Neural cell (in vitro differentiated cells): ENCODE measurements at regions not wholly inside any gene's neighbourhood (a gene's known extent, or its start where the extent isn't known, plus 50 kb on each side); places are given as distances from the start of the nearest gene placed in this dataset.
"Not testable (repeated sequence)": the region's sequence is repeated elsewhere in the genome, so short reads cannot be mapped to it uniquely, and the experiment has no call there.

ENCODE experiments used
- H2AFZ ChIP-seq: fragments of 200-600, 300-800 bp; sonication (generic), shearing (Covaris generic); 2 replicates; pipeline ENCODE4 v1.6.0; 2014; ENCODE audit warnings: low read depth, mild to moderate bottlenecking, antibody characterized with exemption, low read length, moderate library complexity
- H3F3A ChIP-seq: fragments of 200-600 bp; shearing (Covaris generic); 2 replicates; pipeline ENCODE4 v1.6.1; 2016; ENCODE audit warnings: mild to moderate bottlenecking, moderate library complexity, mixed read lengths, antibody characterized with exemption, low read length; ENCODE audit not compliant: insufficient read depth, poor library complexity, severe bottlenecking
- H3K27ac ChIP-seq: fragments of 200-600, 300-800 bp; sonication (generic), shearing (Covaris generic); 2 replicates; pipeline ENCODE4 v1.5.1; 2014; ENCODE audit warnings: mild to moderate bottlenecking, low read length, moderate library complexity
- H3K27me3 ChIP-seq: fragments of 300-800, 200-600 bp; sonication (generic), shearing (Covaris generic); 2 replicates; pipeline ENCODE4 v1.6.0; 2014; ENCODE audit warnings: mild to moderate bottlenecking, low read depth, low read length, moderate library complexity; ENCODE audit not compliant: insufficient read depth
- H3K36me3 ChIP-seq: fragments of 300-800, 200-600 bp; sonication (generic), shearing (Covaris generic); 2 replicates; pipeline ENCODE4 v1.5.1; 2014; ENCODE audit warnings: mild to moderate bottlenecking, antibody characterized with exemption, low read length, moderate library complexity; ENCODE audit not compliant: insufficient read depth
- H3K4me2 ChIP-seq: fragments of 300-800, 200-600 bp; sonication (generic), shearing (Covaris generic); 2 replicates; pipeline ENCODE4 v1.6.0; 2014; ENCODE audit warnings: mild to moderate bottlenecking, low read length
- H3K4me3 ChIP-seq: fragments of 300-800, 200-600 bp; sonication (generic), shearing (Covaris generic); 2 replicates; pipeline ENCODE4 v1.5.1; 2014; ENCODE audit warnings: mild to moderate bottlenecking, low read length, moderate library complexity
- H3K79me2 ChIP-seq: fragments of 200-600 bp; shearing (Covaris generic); replicated peaks from 2 replicates; pipeline ENCODE4 v1.6.0; 2014; ENCODE audit warnings: mild to moderate bottlenecking, low read length, moderate library complexity; ENCODE audit not compliant: insufficient read depth
- H3K9ac ChIP-seq: fragments of 300-800, 200-600 bp; sonication (generic), shearing (Covaris generic); 2 replicates; pipeline ENCODE4 v1.6.1; 2016; ENCODE audit warnings: mild to moderate bottlenecking, low read length, mixed read lengths
- H3K9me2 ChIP-seq: fragments of 200-600 bp; shearing (Covaris generic); 2 replicates; pipeline ENCODE4 v1.6.1; 2016; ENCODE audit warnings: mild to moderate bottlenecking, low read length, mixed read lengths; ENCODE audit not compliant: insufficient read depth
- H3K9me3 ChIP-seq: fragments of 200-600, 300-800 bp; sonication (generic), shearing (Covaris generic); 2 replicates; pipeline ENCODE4 v1.6.1; 2016; ENCODE audit warnings: mild to moderate bottlenecking, mixed run types, low read length, moderate library complexity, mixed read lengths
- H4K20me1 ChIP-seq: fragments of 200-600 bp; shearing (Covaris generic); 2 replicates; pipeline ENCODE4 v1.6.1; 2016; ENCODE audit warnings: mild to moderate bottlenecking, mixed run types; ENCODE audit not compliant: insufficient read depth
- CTCF ChIP-seq: fragments of 450-650 bp; IDR thresholded peaks from 2 replicates; pipeline ENCODE4 v1.5.1; 2014; ENCODE audit warnings: antibody characterized with exemption, mild to moderate bottlenecking, moderate library complexity; ENCODE audit not compliant: poor library complexity, severe bottlenecking
- EP300 ChIP-seq: fragments of 450-650 bp; conservative IDR thresholded peaks from 2 replicates; pipeline ENCODE4 v1.6.1; 2014; ENCODE audit warnings: antibody characterized with exemption, mild to moderate bottlenecking, moderate library complexity; ENCODE audit not compliant: poor library complexity, severe bottlenecking
- MXI1 ChIP-seq: fragments of 450-650 bp; conservative IDR thresholded peaks from 2 replicates; pipeline ENCODE4 v1.6.1; 2014; ENCODE audit warnings: antibody characterized with exemption, mild to moderate bottlenecking; ENCODE audit not compliant: poor library complexity, severe bottlenecking
- POLR2AphosphoS5 ChIP-seq: IDR thresholded peaks from 2 replicates; pipeline ENCODE4 v1.6.1; 2012
- RAD21 ChIP-seq: fragments of 450-650 bp; conservative IDR thresholded peaks from 2 replicates; pipeline ENCODE4 v1.6.1; 2014; ENCODE audit warnings: antibody characterized with exemption, mild to moderate bottlenecking, moderate library complexity
- REST ChIP-seq: IDR thresholded peaks from 2 replicates; pipeline ENCODE4 v1.6.1; 2012; ENCODE audit warnings: borderline replicate concordance
- SMC3 ChIP-seq: fragments of 450-650 bp; conservative IDR thresholded peaks from 2 replicates; pipeline ENCODE4 v1.6.1; 2014; ENCODE audit warnings: antibody characterized with exemption, mild to moderate bottlenecking, moderate library complexity; ENCODE audit not compliant: poor library complexity

DNA sequence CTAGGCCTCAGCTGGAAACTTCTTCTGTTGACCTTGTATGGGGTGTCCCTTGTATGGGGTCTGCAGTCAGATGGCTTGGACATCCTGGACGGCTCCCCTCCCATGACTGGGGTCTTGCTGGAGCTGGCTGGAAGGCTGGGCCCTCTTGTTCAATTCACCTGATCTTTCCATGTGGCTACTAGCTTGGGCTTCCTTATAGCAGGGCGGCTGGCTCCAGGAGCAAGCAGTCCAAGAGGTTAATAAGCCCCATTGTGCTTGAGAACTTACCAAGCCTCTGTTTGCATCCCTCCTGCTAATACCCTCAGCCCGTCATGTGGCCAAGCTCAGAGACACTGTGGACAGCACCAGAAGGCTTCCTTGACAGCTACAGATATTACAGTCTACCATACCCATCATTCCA, 111.6 kb upstream of the NPAS2 start:
- H3K4me2 ChIP-seq: no peak overlapping the region
- H3K36me3 ChIP-seq: no peaks in the 10 kb centered on the region
- H3K27ac ChIP-seq: no peak overlapping the region
- H3F3A ChIP-seq: no peaks in the 10 kb centered on the region
- TF ChIP-seq REST (no peak), SMC3 (no peak), RAD21 (no peak), EP300 (no peak)
- H4K20me1 ChIP-seq: no peaks in the 10 kb centered on the region
- no peaks in the 10 kb centered on the region for H3K27me3 ChIP-seq
- no peaks in the 10 kb centered on the region for H3K9me3 ChIP-seq
- H3K9ac ChIP-seq: no peak overlapping the region
- H3K79me2 ChIP-seq: no peaks in the 10 kb centered on the region
- no peaks in the 10 kb centered on the region for H3K9me2 ChIP-seq
- H2AFZ ChIP-seq: no peak overlapping the region
- no peak overlapping the region for H3K4me3 ChIP-seq

DNA sequence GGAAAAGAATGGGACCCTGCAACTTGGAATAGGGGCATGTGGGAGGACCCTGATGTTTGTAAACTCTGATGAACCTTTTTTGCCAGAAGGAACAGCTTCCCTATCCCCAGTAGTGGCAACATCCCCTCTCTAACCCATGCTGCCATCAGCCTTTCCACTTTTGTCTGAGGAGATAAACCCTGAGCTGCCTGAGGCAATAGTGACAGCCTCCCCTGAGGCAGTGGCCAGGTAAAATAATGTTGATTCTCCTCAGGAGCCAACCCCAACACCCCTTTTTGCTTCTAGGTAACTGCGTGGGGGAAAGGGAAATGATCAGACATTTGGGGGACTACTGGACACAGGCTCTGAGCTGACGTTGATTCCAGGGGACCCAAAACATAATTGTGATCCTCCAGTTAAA, 106.8 kb upstream of the NPAS2 start:
- H3K27me3 ChIP-seq: no peaks in the 10 kb centered on the region
- no peaks in the 10 kb centered on the region for H3K9me3 ChIP-seq
- H3K4me3 ChIP-seq: no peak overlapping the region
- no peak overlapping the region for H3K27ac ChIP-seq
- no peaks in the 10 kb centered on the region for H4K20me1 ChIP-seq
- H3K4me2 ChIP-seq: no peak overlapping the region
- no peaks in the 10 kb centered on the region for H3K9me2 ChIP-seq
- no peaks in the 10 kb centered on the region for H3K36me3 ChIP-seq
- H2AFZ ChIP-seq: no peak overlapping the region
- no peak for TF ChIP-seq EP300
- no peak for TF ChIP-seq MXI1
- TF ChIP-seq POLR2AphosphoS5: no peak
- no peak for TF ChIP-seq REST
- TF ChIP-seq CTCF: no peak
- TF ChIP-seq RAD21: no peak
- H3F3A ChIP-seq: no peaks in the 10 kb centered on the region
- H3K9ac ChIP-seq: no peak overlapping the region
- no peaks in the 10 kb centered on the region for H3K79me2 ChIP-seq

- not testable (repeated sequence) for H3K9me2 ChIP-seq, H3F3A ChIP-seq, H4K20me1 ChIP-seq, H3K4me2 ChIP-seq, H3K27ac ChIP-seq, H2AFZ ChIP-seq, H3K4me3 ChIP-seq, H3K27me3 ChIP-seq, H3K9me3 ChIP-seq, H3K9ac ChIP-seq, H3K36me3 ChIP-seq, H3K79me2 ChIP-seq
Measured at GRCh38 chr2:100714396-100715010, 105.4 kb upstream of the NPAS2 start.

DNA sequence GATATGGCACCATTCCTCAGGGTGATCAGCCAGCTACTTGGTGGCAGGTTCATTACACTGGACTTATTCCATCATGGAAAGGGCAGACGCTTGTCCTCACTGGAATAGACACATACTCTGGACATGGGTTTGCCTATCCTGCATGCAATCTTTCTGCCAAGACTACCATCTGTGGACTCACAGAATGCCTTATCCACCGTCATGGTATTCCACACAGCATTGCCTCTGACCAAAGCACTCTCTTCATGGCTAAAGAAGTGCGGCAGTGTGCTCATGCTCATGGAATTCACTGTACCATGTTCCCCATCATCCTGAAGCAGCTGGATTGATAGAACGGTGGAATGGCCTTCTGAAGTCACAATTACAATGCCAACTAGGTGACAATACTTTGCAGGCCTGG, 104.1 kb upstream of the NPAS2 start:
- not testable (repeated sequence) for H3K9ac ChIP-seq, H3K4me3 ChIP-seq, H3K27me3 ChIP-seq, H3K4me2 ChIP-seq, H2AFZ ChIP-seq, H3K27ac ChIP-seq, H3K9me2 ChIP-seq, H4K20me1 ChIP-seq, H3K9me3 ChIP-seq, H3F3A ChIP-seq, H3K36me3 ChIP-seq, H3K79me2 ChIP-seq
